Keratinocyte (primary cell): ENCODE measurements at regions not wholly inside any gene's neighbourhood (a gene's known extent, or its start where the extent isn't known, plus 50 kb on each side); places are given as distances from the start of the nearest gene placed in this dataset.

Source experiments
- DNase-seq: peaks from one replicate; pipeline ENCODE4 v3.0.0-alpha.2; 2011; ENCODE audit warnings: low read depth, missing footprints, low spot score
- FAIRE-seq: peaks from 2 replicates; lab custom pipeline; 2011; peaks lifted over from hg19 to GRCh38; lab: Jason Lieb, UNC
- H2AFZ ChIP-seq: 2 replicates; pipeline ENCODE4 v1.6.0; 2012; ENCODE audit warnings: low read length, control low read depth, inconsistent platforms; ENCODE audit not compliant: control insufficient read depth
- H3K27ac ChIP-seq: 2 replicates; pipeline ENCODE4 v1.5.1; 2011; ENCODE audit warnings: low read length; ENCODE audit not compliant: control insufficient read depth, insufficient read depth
- H3K27me3 ChIP-seq: 3 replicates; pipeline ENCODE4 v1.6.0; 2011; ENCODE audit warnings: low read length; ENCODE audit not compliant: control insufficient read depth, insufficient read depth; ENCODE audit errors: extremely low read depth
- H3K36me3 ChIP-seq, 2 experiments: 2 replicates in 1 of 2; 3 replicates in 1 of 2; pipeline ENCODE4 v1.5.1; 2011; ENCODE audit warnings: low read length in 2 of 2, mild to moderate bottlenecking in 1 of 2; ENCODE audit not compliant: control insufficient read depth in 2 of 2, insufficient read depth in 2 of 2; ENCODE audit errors: extremely low read depth in 1 of 2
- H3K4me1 ChIP-seq: 3 replicates; pipeline ENCODE4 v1.5.1; 2011; ENCODE audit warnings: low read length; ENCODE audit not compliant: control insufficient read depth, insufficient read depth; ENCODE audit errors: extremely low read depth
- H3K4me2 ChIP-seq: 3 replicates; pipeline ENCODE4 v1.6.0; 2011; ENCODE audit warnings: low read depth, low read length; ENCODE audit not compliant: control insufficient read depth, insufficient read depth; ENCODE audit errors: extremely low read depth
- H3K4me3 ChIP-seq, 3 experiments: fragments of 200-600 bp in 1 of 3; sonication (generic) in 1 of 3; 2 replicates in 2 of 3; 3 replicates in 1 of 3; pipeline ENCODE4 v1.5.1; 2011 to 2016; ENCODE audit warnings: low read length in 3 of 3, mild to moderate bottlenecking in 3 of 3, control low read depth in 2 of 3, inconsistent platforms in 1 of 3, low read depth in 1 of 3, mixed read lengths in 1 of 3, mixed run types in 1 of 3, moderate library complexity in 1 of 3; ENCODE audit not compliant: control insufficient read depth in 2 of 3, insufficient read depth in 2 of 3; ENCODE audit errors: extremely low read depth in 1 of 3
- H3K79me2 ChIP-seq: 2 replicates; pipeline ENCODE4 v1.6.0; 2012; ENCODE audit warnings: low read length; ENCODE audit not compliant: control insufficient read depth, insufficient read depth
- H3K9ac ChIP-seq: 3 replicates; pipeline ENCODE4 v1.6.0; 2011; ENCODE audit warnings: low read length; ENCODE audit not compliant: control insufficient read depth, insufficient read depth; ENCODE audit errors: extremely low read depth
- H3K9me1 ChIP-seq: 3 replicates; pipeline ENCODE4 v1.6.0; 2011; ENCODE audit warnings: low read length; ENCODE audit not compliant: control insufficient read depth, insufficient read depth; ENCODE audit errors: extremely low read depth
- H3K9me3 ChIP-seq: 2 replicates; pipeline ENCODE4 v1.5.1; 2012; ENCODE audit warnings: low read depth, low read length; ENCODE audit not compliant: control insufficient read depth
- H4K20me1 ChIP-seq: 3 replicates; pipeline ENCODE4 v1.6.0; 2011; ENCODE audit warnings: low read length; ENCODE audit not compliant: control insufficient read depth, insufficient read depth; ENCODE audit errors: extremely low read depth
- CTCF ChIP-seq, 3 experiments: IDR thresholded peaks in 1 of 3; conservative IDR thresholded peaks in 1 of 3; optimal IDR thresholded peaks in 1 of 3; 2 replicates in 2 of 3; 3 replicates in 1 of 3; pipeline versions ENCODE3 to v1.5.1; 2011; ENCODE audit warnings: low read length in 3 of 3, mild to moderate bottlenecking in 3 of 3, moderate library complexity in 2 of 3, control low read depth in 1 of 3, inconsistent platforms in 1 of 3; ENCODE audit not compliant: insufficient read depth in 2 of 3; ENCODE audit errors: extremely low read depth in 1 of 3
- EZH2 ChIP-seq: IDR thresholded peaks from one replicate; pipeline ENCODE4 v1.6.1; 2012; ENCODE audit warnings: inconsistent platforms, mild to moderate bottlenecking, low read length, moderate library complexity
- dilution Hi-C: fragments of 300-500 bp; cut with MboI; formaldehyde crosslinking; loops from one replicate; pipeline ENCODE4 v1.7.0; 2020; ENCODE audit warnings: low sequenced_read_pairs; ENCODE audit not compliant: extremely low pct_ligation_motif_present

DNA sequence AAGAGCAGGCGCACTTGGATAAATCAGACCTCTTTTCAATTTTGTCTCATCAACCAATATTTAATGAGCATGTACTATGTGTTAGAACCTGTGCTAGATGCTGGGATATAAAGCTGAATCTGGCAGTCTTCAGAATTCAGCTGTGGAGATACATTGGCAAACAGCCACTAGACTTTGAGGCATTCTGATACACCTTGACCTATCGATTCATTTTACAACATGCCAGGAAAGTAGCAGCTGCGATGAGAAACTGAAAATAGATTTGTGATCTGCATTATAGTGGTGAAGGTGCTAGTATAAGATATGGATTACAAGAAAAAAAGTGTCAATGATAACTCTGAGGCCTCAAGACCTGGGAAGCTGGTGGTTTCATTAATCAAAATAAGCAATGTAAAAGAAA, 1338.1 kb upstream of the TENM4 start:
- no peak for DNase-seq
- no peaks in the 10 kb centered on the region for H3K4me1 ChIP-seq
- TF ChIP-seq CTCF (optimal IDR thresholded peaks at IDR 0.05 in 1 of 3, IDR thresholded peaks at IDR 0.05 in 1 of 3, conservative IDR thresholded peaks at IDR 0.05 in 1 of 3; ENCODE audit: extremely low read depth in 1 of 3, insufficient read depth in 2 of 3, low read length in 3 of 3) (no peak), EZH2 (no peak)
- dilution Hi-C loops = no loop called here
- no peak overlapping the region for H3K4me3 ChIP-seq
- FAIRE-seq = no peak
- H3K9ac ChIP-seq = no peak overlapping the region
- no peaks in the 10 kb centered on the region for H3K9me1 ChIP-seq
- H2AFZ ChIP-seq = no peak overlapping the region
- H3K9me3 ChIP-seq = no peaks in the 10 kb centered on the region
- no peaks in the 10 kb centered on the region for H4K20me1 ChIP-seq
- no peak overlapping the region for H3K27ac ChIP-seq
- H3K36me3 ChIP-seq = no peaks in the 10 kb centered on the region
- no peak overlapping the region for H3K4me2 ChIP-seq
- no peaks in the 10 kb centered on the region for H3K27me3 ChIP-seq
- H3K79me2 ChIP-seq = no peaks in the 10 kb centered on the region

GRCh38 chr11:80778432-80778831, 1337.6 kb upstream of the TENM4 start:
- H3K9me3 ChIP-seq = no peaks in the 10 kb centered on the region
- no peaks in the 10 kb centered on the region for H3K4me1 ChIP-seq
- H3K79me2 ChIP-seq = no peaks in the 10 kb centered on the region
- no peaks in the 10 kb centered on the region for H3K36me3 ChIP-seq
- no peak overlapping the region for H3K4me3 ChIP-seq
- TF ChIP-seq CTCF (optimal IDR thresholded peaks at IDR 0.05 in 1 of 3, IDR thresholded peaks at IDR 0.05 in 1 of 3, conservative IDR thresholded peaks at IDR 0.05 in 1 of 3; ENCODE audit: extremely low read depth in 1 of 3, insufficient read depth in 2 of 3, low read length in 3 of 3) (no peak), EZH2 (no peak)
- peak; percentile 49 for FAIRE-seq
- no peaks in the 10 kb centered on the region for H3K27me3 ChIP-seq
- no peak overlapping the region for H2AFZ ChIP-seq
- no peaks in the 10 kb centered on the region for H3K9me1 ChIP-seq
- no peak overlapping the region for H3K9ac ChIP-seq
- H4K20me1 ChIP-seq = no peaks in the 10 kb centered on the region
- no peak overlapping the region for H3K4me2 ChIP-seq
- DNase-seq = no peak
- no peak overlapping the region for H3K27ac ChIP-seq
- dilution Hi-C loops = no loop called here
